ENCODE measurements at regions not wholly inside any gene's neighbourhood (a gene's known extent, or its start where the extent isn't known, plus 50 kb on each side); places are given as distances from the start of the nearest gene placed in this dataset.

DNA sequence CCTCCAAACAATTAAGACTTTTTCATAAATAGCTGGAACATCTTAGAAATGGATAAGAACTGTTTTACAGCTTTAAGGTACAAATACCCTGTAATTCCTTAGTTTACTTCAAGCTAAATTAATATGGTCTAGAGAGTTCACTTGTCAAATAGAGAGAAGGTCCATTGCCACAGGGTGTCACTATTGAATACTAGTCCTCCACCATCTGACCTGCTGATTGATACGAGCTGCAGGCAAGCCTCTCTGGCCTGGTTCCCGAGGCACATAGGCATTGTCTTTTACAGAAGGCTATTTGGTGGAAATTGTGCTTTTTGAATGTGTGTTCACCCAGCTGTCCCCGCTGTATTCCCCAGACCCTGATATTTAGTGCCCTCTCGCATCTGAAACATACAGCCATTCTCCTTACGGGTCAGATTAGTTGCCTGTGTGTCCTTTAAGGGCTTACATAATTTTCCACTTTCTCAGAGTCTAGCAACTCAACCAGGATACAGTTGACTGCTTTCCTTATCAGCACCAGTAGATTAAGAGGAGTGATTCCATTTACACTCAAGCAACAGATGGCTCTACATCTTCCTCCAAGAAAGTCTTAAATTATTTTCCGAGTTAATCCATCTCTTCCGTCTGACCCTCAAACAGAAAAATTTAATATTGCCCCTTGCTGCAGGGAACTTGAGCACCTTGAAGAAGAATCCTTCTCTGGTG, 788.8 kb upstream of the FAT3 start:
- Mint-ChIP-seq H3K27ac (no peak overlapping the region), H3K9me3 (peaks cover 0 to 37% (median 8%) of the 10 kb centered on the region in 9 donors), H3K4me1 (no peaks in the 10 kb centered on the region), H3K27me3 (no peaks in the 10 kb centered on the region), H3K4me3 (no peak overlapping the region), H3K36me3 (no peaks in the 10 kb centered on the region)
- DNase-seq (no peak), ATAC-seq (no peak)
- POLR2A ChIA-PET = no interaction called here

DNA sequence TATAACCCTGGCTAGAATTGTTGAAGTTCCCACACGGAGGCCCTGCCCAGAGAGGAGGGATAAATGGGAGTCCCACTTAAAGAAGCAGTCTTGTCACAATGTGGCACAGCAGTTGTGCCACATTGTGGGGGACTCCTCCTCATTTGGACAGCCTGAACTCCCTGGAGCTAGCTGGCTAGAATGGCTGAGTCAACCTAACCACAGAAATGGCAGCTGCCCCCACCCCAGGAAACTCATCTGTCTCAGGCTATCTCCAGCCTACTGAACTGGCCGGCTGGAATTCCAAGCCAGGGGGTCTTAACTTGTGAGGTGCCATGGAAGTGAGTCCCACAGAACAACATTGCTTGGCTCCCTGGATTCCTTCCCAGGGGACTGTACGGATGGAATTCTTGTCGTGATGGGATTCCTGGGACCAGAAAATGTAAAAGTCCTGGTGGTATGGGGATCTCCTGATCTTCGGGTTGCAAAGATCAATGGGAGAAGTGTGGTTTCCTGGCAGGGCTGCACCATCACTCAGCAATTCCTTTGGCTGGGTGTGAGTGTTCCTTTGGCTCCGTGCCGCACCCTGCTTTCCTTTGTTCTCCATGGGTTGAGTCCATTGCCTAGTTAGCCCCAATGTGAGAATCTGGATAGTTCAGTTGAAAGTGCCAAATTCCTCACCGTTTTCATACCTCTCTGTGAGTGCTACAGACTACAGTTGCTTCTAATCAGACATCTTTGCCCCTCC, 791.2 kb upstream of the FAT3 start:
- H3K27me3 Mint-ChIP-seq = no peaks in the 10 kb centered on the region
- no peak for DNase-seq

DNA sequence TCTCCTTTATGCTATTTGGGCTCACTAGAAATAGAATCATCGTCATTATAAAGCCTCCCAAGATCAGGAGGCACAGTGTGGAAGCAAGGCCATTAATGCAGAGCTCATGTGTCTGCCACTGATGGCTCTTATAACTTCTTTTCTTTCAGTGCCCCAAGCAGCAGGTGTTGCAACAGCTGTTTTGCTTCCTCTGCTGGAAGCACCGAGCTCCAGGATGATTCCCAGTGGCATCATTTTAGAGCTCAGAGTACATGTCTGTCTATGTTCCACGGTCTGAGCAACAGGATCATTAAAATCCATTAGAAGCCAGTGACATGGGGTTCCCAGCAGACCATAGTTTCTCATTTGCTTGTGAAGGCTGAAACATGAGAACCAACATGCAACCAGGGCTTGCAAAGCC, 803.0 kb upstream of the FAT3 start:
- no peak for DNase-seq
- ATAC-seq = no peak
- Mint-ChIP-seq H3K36me3 (no peaks in the 10 kb centered on the region), H3K9me3 (peaks cover 0 to 22% (median 8%) of the 10 kb centered on the region in 9 donors), H3K27me3 (no peaks in the 10 kb centered on the region), H3K4me1 (no peaks in the 10 kb centered on the region), H3K4me3 (no peak overlapping the region), H3K27ac (no peak overlapping the region)
- POLR2A ChIA-PET = no interaction called here

More for the DNA sequence above, 791.2 kb upstream of the FAT3 start:
- no peak overlapping the region for H3K4me3 Mint-ChIP-seq
- no peak for ATAC-seq
- H3K27ac Mint-ChIP-seq = no peak overlapping the region
- POLR2A ChIA-PET = no interaction called here
- H3K4me1 Mint-ChIP-seq = no peaks in the 10 kb centered on the region
- peaks cover 0 to 38% (median 9%) of the 10 kb centered on the region in 9 donors for H3K9me3 Mint-ChIP-seq
- no peaks in the 10 kb centered on the region for H3K36me3 Mint-ChIP-seq

DNA sequence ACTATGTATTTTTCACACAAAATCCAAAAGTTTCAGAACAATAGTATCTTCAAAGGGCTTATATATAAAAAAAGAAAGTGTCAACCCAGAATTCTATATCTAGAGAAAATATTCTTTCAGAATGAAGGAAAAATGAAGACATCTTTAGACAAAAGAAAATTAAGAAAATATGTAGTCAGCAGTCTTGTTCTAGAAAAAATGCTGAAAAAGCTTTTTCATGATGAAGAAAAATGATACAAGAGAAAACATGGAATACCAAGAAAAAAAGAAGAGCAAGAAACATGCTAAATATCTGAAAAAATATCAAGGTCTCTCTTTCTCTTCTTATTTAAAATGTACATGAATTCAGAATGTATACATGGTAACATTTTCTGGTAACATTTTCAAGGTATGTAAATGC, 816.8 kb upstream of the FAT3 start:
- DNase-seq (no peak), ATAC-seq (no peak)
- POLR2A ChIA-PET = no interaction called here
- no peak overlapping the region for H3K27ac Mint-ChIP-seq
- no peaks in the 10 kb centered on the region for H3K36me3 Mint-ChIP-seq
- H3K4me1 Mint-ChIP-seq = no peaks in the 10 kb centered on the region
- H3K4me3 Mint-ChIP-seq = no peak overlapping the region
- H3K9me3 Mint-ChIP-seq = peaks cover 0 to 8% (median 1%) of the 10 kb centered on the region in 9 donors
- no peaks in the 10 kb centered on the region for H3K27me3 Mint-ChIP-seq

DNA sequence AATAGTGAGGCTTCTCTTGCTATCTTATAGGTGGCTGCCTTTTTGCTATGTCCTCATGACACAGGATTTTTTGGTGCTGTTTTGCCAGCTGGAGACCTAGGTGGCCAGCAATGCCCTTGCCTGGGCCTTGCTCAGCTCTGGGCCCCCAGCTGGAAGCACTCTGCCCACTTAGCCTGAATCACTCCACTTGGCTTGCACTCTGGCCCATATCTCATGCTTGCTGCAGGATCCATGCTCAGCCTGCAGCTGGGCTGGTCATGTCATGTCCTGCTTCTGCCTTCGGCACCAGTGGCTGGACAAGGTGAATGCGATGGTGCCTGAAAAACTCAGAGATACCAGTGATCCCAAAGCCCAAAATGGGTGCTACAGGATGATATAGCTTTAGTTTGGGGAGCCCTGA, 818.6 kb upstream of the FAT3 start:
- H3K9me3 Mint-ChIP-seq = peaks cover 0 to 5% (median 1%) of the 10 kb centered on the region in 9 donors
- no peak for DNase-seq
- no peak for ATAC-seq
- no peak overlapping the region for H3K27ac Mint-ChIP-seq
- H3K36me3 Mint-ChIP-seq = no peaks in the 10 kb centered on the region
- H3K4me3 Mint-ChIP-seq = peak overlapping the region in 1 of 10 donors; percentile 24
- H3K27me3 Mint-ChIP-seq = no peaks in the 10 kb centered on the region
- no peaks in the 10 kb centered on the region for H3K4me1 Mint-ChIP-seq
- POLR2A ChIA-PET = no interaction called here

DNA sequence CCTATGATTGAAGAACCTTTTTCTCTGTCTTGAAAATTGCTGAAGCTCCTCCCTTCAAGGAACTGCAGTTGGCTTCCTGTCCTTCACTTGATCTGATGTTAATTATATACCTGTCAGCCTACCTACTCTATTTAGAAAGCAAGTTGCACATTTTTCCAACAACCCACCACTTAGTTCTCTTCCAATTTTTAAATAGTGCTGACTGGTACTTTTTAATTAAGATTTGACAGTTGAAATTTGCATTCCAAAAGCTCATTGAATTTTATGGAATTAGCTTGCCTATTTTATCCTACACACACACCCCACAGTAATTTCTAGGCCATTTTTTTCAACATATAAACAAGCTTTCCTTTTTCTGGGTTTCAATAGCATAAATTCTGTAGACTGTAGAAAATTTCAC, 820.3 kb upstream of the FAT3 start:
- Mint-ChIP-seq H3K27ac (no peak overlapping the region), H3K4me1 (no peaks in the 10 kb centered on the region), H3K9me3 (peaks cover 0 to 11% (median 4%) of the 10 kb centered on the region in 9 donors), H3K27me3 (no peaks in the 10 kb centered on the region), H3K4me3 (no peak overlapping the region), H3K36me3 (no peaks in the 10 kb centered on the region)
- POLR2A ChIA-PET = no interaction called here
- DNase-seq (no peak), ATAC-seq (no peak)

DNA sequence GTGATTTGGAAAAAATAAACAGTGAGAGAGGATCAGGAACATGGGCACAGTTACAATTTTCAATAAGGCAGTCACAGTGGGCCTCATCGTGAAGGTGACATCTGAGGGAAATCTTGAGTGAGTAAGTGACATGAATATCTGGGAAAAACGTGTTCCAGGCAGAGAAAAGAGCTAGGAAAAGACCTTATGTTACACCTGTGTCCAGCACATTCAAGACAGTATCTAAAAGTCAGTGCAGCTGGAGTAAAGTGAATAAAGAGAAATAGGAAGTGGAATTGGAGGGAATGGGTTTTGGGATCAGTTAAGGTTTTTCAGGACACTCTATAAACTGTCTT, 827.5 kb upstream of the FAT3 start:
- ATAC-seq (no peak), DNase-seq (no peak)
- no peak overlapping the region for H3K27ac Mint-ChIP-seq
- no peaks in the 10 kb centered on the region for H3K27me3 Mint-ChIP-seq
- H3K9me3 Mint-ChIP-seq = peaks cover 4 to 27% (median 11%) of the 10 kb centered on the region in 9 donors
- POLR2A ChIA-PET = no interaction called here
- no peaks in the 10 kb centered on the region for H3K36me3 Mint-ChIP-seq
- H3K4me1 Mint-ChIP-seq = no peaks in the 10 kb centered on the region
- no peak overlapping the region for H3K4me3 Mint-ChIP-seq

DNA sequence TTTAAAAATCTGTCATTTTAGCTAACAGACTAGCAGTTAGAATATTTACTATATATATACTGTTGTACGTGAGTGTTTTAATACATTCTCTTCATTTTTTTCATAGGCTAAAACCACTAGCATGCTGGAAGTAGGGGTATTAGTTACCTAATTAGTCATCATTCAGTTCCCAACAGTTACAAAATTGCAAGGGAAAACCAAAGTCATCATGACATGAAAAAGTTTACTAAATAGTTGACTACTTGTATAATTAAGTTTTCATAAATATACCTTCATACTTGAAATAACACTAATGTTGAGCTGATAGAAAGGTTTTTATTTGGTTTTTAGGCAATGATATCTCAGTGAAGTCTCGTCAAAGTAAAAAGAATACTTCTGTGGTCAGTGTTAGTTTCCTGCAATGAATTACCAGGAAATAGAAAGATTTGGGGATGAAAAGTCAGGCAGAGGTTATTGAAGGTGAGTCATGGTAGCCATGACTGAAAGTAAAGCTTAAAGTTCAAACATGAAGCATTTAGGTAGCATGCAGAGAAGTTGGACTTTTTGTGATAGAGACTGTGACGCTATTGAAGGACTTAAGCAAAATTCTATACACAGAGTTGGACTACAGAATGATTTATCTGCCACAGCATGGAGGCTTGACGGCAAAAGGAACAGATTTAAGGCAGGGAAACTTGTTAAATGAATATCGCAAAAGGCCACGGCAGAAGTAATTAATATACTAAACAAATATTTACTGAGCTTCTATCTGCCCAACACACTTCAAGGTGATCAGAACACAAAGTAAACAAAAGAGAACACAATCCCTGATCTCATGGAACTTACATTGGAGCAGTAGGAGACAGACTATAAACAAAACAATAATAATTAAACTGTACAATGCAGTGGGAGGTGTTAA, 828.1 kb upstream of the FAT3 start:
- POLR2A ChIA-PET = no interaction called here
- Mint-ChIP-seq H3K4me1 (no peaks in the 10 kb centered on the region), H3K9me3 (peaks cover 5 to 32% (median 12%) of the 10 kb centered on the region in 9 donors), H3K27ac (no peak overlapping the region), H3K4me3 (no peak overlapping the region), H3K27me3 (no peaks in the 10 kb centered on the region), H3K36me3 (no peaks in the 10 kb centered on the region)
- no peak for DNase-seq
- ATAC-seq = no peak

DNA sequence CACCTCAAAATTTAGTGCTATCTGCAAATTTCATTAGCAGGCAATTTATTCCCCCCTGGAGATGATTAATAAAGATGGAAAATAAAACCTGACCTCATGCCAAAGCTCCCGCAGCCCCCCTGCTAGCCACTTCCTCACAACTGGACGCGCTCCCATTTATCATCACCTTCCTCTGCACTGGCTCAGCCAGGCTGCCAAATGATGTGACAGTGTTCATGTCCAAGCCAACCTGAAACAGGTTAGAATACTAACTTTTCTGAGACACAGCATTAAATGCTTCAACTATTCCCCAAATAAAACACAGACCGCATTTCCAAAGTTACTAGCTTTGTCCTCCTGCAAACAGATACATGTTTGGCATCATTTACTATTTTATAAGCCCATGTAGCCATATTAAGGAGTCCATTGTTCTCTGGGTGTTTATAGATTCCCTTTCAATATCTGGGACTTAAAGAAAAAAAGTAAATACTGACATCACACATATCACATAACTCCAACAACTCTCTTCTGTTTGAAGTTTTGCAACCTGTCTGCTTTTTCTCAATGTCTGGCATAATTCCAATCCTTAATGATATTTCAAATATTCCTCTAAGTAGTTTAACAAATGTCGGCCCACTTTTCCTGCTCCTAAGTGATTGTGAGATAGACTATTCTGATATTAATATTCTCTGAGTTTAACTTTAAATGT, 829.7 kb upstream of the FAT3 start:
- ATAC-seq (no peak), DNase-seq (no peak)
- H3K9me3 Mint-ChIP-seq = peaks cover 6 to 42% (median 15%) of the 10 kb centered on the region in 9 donors
- H3K4me3 Mint-ChIP-seq = no peak overlapping the region
- no peaks in the 10 kb centered on the region for H3K4me1 Mint-ChIP-seq
- H3K27ac Mint-ChIP-seq = no peak overlapping the region
- H3K36me3 Mint-ChIP-seq = no peaks in the 10 kb centered on the region
- H3K27me3 Mint-ChIP-seq = no peaks in the 10 kb centered on the region
- POLR2A ChIA-PET = no interaction called here

DNA sequence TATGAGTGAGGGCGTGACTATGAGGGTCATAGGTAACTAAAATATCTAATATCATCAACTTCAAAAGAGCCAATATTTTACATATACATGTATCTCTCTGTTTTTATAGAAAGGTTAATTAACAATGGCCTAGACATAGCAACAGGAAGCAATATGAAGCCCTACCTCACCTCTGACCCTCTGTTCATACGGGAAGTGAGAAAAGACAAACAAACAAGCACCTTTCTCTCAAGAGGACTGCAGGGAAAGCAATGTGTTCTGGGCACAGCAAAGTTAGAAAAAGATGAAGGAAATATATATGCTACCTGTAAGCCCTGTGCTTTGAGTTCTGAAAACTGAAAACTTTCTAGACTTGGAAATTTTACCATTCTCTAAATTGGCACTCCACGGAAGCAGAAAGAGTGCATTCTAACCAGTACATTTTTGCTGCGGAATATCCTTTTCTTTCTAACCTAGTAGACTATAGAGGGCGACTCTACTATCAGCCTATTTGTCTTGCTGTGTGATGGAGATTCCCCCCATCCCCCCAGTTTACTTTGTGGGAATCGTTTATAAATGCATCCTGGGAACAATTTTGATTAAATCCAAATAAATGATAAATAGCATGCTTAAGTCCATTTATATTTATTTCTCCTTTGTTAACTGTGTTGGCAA, 830.4 kb upstream of the FAT3 start:
- Mint-ChIP-seq H3K9me3 (peaks cover 5 to 42% (median 15%) of the 10 kb centered on the region in 9 donors), H3K36me3 (no peaks in the 10 kb centered on the region), H3K27me3 (no peaks in the 10 kb centered on the region), H3K4me3 (no peak overlapping the region), H3K27ac (no peak overlapping the region), H3K4me1 (no peaks in the 10 kb centered on the region)
- no peak for ATAC-seq
- DNase-seq = no peak
- POLR2A ChIA-PET = no interaction called here

DNA sequence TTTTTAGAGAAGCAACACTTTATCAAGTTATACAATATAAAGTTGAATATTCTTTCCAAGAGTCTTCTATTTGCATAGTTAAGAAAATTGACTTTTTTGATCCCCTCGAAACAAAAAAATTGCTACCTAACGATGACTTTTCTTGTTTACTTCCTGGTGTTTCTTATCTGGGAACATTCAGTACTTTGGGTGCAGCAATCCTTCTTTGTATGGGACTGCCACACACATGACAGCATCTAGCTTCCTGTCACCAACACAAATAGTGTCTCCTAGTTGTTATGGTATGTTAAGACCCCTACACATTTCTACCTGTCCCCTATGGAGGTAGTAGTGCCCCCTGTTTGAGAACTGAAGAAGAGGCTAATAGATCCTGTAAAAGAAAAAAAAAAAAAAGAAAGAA, 841.7 kb upstream of the FAT3 start:
- Mint-ChIP-seq H3K4me1 (no peaks in the 10 kb centered on the region), H3K36me3 (peaks cover 0 to 3% (median 0%) of the 10 kb centered on the region in 3 donors), H3K4me3 (no peak overlapping the region), H3K27ac (no peak overlapping the region), H3K9me3 (peaks cover 3 to 32% (median 15%) of the 10 kb centered on the region in 9 donors), H3K27me3 (no peaks in the 10 kb centered on the region)
- DNase-seq = no peak
- ATAC-seq = no peak
- POLR2A ChIA-PET = no interaction called here

DNA sequence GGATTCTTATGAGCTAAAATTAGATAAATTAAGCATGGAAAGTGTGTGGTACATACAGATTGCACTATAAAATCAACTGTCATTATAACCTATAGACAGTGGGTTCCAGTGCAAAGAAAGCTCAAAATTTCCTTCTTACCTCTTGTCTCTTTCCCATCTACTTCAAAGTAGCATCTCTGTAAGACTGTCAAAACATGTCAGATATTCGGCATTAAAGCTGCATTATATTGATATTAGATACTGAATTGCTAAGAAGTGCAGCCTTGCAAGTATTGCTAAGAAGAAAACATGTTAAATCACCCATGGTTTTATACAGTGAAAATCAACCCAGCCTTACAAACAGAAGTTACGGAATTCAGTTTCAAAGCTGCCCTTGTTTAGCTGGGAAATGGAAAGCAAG, 849.8 kb upstream of the FAT3 start:
- Mint-ChIP-seq H3K9me3 (peaks cover 0 to 10% (median 3%) of the 10 kb centered on the region in 9 donors), H3K4me1 (no peaks in the 10 kb centered on the region), H3K27ac (no peak overlapping the region), H3K4me3 (no peak overlapping the region), H3K27me3 (no peaks in the 10 kb centered on the region), H3K36me3 (no peaks in the 10 kb centered on the region)
- DNase-seq = no peak
- POLR2A ChIA-PET = no interaction called here
- ATAC-seq = no peak

Data from naive thymus-derived CD8-positive, alpha-beta T cell (primary cell).